Hepatocyte (in vitro differentiated cells): ENCODE measurements at regions not wholly inside any gene's neighbourhood (a gene's known extent, or its start where the extent isn't known, plus 50 kb on each side); places are given as distances from the start of the nearest gene placed in this dataset.

Experiments used
- DNase-seq: peaks from one replicate; pipeline ENCODE4 v3.0.0-alpha.2; 2016; ENCODE audit warnings: low spot score
- H2AFZ ChIP-seq: fragments of 200-600 bp; sonication (generic); 2 replicates; pipeline ENCODE4 v1.6.0; 2016; ENCODE audit warnings: antibody characterized with exemption, mild to moderate bottlenecking
- H3K27ac ChIP-seq: fragments of 200-600 bp; sonication (generic); 2 replicates; pipeline ENCODE4 v1.5.1; 2016; ENCODE audit warnings: mild to moderate bottlenecking
- H3K27me3 ChIP-seq: fragments of 200-600 bp; sonication (generic); 2 replicates; pipeline ENCODE4 v1.6.1; 2016
- H3K36me3 ChIP-seq: fragments of 200-600 bp; sonication (generic); replicated peaks from 2 replicates; pipeline ENCODE4 v1.5.1; 2016; ENCODE audit warnings: low read depth; ENCODE audit not compliant: insufficient read depth
- H3K4me1 ChIP-seq: fragments of 200-600 bp; sonication (generic); 2 replicates; pipeline ENCODE4 v1.5.1; 2016; ENCODE audit warnings: mild to moderate bottlenecking, moderate library complexity; ENCODE audit not compliant: insufficient read depth
- H3K4me2 ChIP-seq: fragments of 200-600 bp; sonication (generic); 2 replicates; pipeline ENCODE4 v1.6.0; 2016
- H3K4me3 ChIP-seq: fragments of 200-600 bp; sonication (generic); 2 replicates; pipeline ENCODE4 v1.5.1; 2016; ENCODE audit warnings: mild to moderate bottlenecking
- H3K79me2 ChIP-seq: fragments of 200-600 bp; sonication (generic); 2 replicates; pipeline ENCODE4 v1.6.0; 2017; ENCODE audit warnings: mild to moderate bottlenecking
- H3K9me2 ChIP-seq: fragments of 200-600 bp; sonication (generic); replicated peaks from 2 replicates; pipeline ENCODE4 v1.6.0; 2017; ENCODE audit warnings: mild to moderate bottlenecking; ENCODE audit not compliant: insufficient read depth
- H3K9me3 ChIP-seq: fragments of 200-600 bp; sonication (generic); 2 replicates; pipeline ENCODE4 v1.5.1; 2016; ENCODE audit warnings: low read depth, mild to moderate bottlenecking
- H4K20me1 ChIP-seq: fragments of 200-600 bp; sonication (generic); 2 replicates; pipeline ENCODE4 v1.6.0; 2016; ENCODE audit warnings: mild to moderate bottlenecking; ENCODE audit not compliant: insufficient read depth, poor library complexity, severe bottlenecking
- CTCF ChIP-seq: fragments of 200-600 bp; sonication (generic); IDR thresholded peaks from 2 replicates; pipeline ENCODE4 v1.5.1; 2016; ENCODE audit warnings: antibody characterized with exemption, mild to moderate bottlenecking; ENCODE audit not compliant: poor library complexity
- EZH2 ChIP-seq: fragments of 200-600 bp; sonication (generic); IDR thresholded peaks from 2 replicates; pipeline ENCODE4 v1.6.1; 2016; ENCODE audit warnings: antibody characterized with exemption, mild to moderate bottlenecking, borderline replicate concordance
- EZH2phosphoT487 ChIP-seq: fragments of 200-600 bp; sonication (generic); IDR thresholded peaks from one replicate; pipeline ENCODE4 v1.6.1; 2018; ENCODE audit warnings: antibody characterized with exemption, mild to moderate bottlenecking, low read depth, moderate library complexity; ENCODE audit not compliant: unreplicated experiment, severe bottlenecking
- WGBS: methylation state at CpG from one replicate; pipeline ENCODE4 v1.1.6; 2016; ENCODE audit warnings: low lambda C conversion rate; ENCODE audit errors: missing lambda C conversion rate; 5-methylcytosine and 5-hydroxymethylcytosine counted together

- no peak overlapping the region for H3K4me3 ChIP-seq
- no peaks in the 10 kb centered on the region for H4K20me1 ChIP-seq
- no peaks in the 10 kb centered on the region for H3K79me2 ChIP-seq
- no peaks in the 10 kb centered on the region for H3K4me1 ChIP-seq
- H3K36me3 ChIP-seq, result no peaks in the 10 kb centered on the region
- no peak for DNase-seq
- TF ChIP-seq EZH2 (no peak), CTCF (no peak), EZH2phosphoT487 (no peak)
- no peak overlapping the region for H3K4me2 ChIP-seq
- no peak overlapping the region for H2AFZ ChIP-seq
- H3K9me2 ChIP-seq, result no peaks in the 10 kb centered on the region
- H3K27me3 ChIP-seq, result no peaks in the 10 kb centered on the region
- H3K27ac ChIP-seq, result no peak overlapping the region
- H3K9me3 ChIP-seq, result no peaks in the 10 kb centered on the region
Observed at GRCh38 chr16:5516115-5516514, 418.5 kb upstream of the EEF2KMT start.

- WGBS, result 73% methylated on average over 4 of the region's 4 CpGs
- no peak overlapping the region for H3K4me3 ChIP-seq
- no peaks in the 10 kb centered on the region for H3K27me3 ChIP-seq
- H3K36me3 ChIP-seq, result no peaks in the 10 kb centered on the region
- no peaks in the 10 kb centered on the region for H3K4me1 ChIP-seq
- H3K79me2 ChIP-seq, result no peaks in the 10 kb centered on the region
- no peaks in the 10 kb centered on the region for H4K20me1 ChIP-seq
- no peaks in the 10 kb centered on the region for H3K9me2 ChIP-seq
- H2AFZ ChIP-seq, result no peak overlapping the region
- TF ChIP-seq EZH2, result no peak
- no peak for TF ChIP-seq CTCF
- TF ChIP-seq EZH2phosphoT487, result no peak
- DNase-seq, result no peak
- no peaks in the 10 kb centered on the region for H3K9me3 ChIP-seq
- no peak overlapping the region for H3K4me2 ChIP-seq
- no peak overlapping the region for H3K27ac ChIP-seq
Observed at GRCh38 chr16:5512014-5512413, 414.4 kb upstream of the EEF2KMT start.

- Histone ChIP-seq H4K20me1 (no peaks in the 10 kb centered on the region), H3K79me2 (no peaks in the 10 kb centered on the region), H3K36me3 (no peaks in the 10 kb centered on the region), H3K9me3 (no peaks in the 10 kb centered on the region), H3K4me3 (no peak overlapping the region), H3K4me2 (no peak overlapping the region), H3K4me1 (no peaks in the 10 kb centered on the region), H2AFZ (no peak overlapping the region), H3K27me3 (peaks cover 3% of the 10 kb centered on the region), H3K9me2 (no peaks in the 10 kb centered on the region), H3K27ac (no peak overlapping the region)
- DNase-seq, result no peak
- 49% methylated on average over 5 of the region's 5 CpGs for WGBS
- TF ChIP-seq EZH2, result no peak
- TF ChIP-seq CTCF, result no peak
- no peak for TF ChIP-seq EZH2phosphoT487
Observed at GRCh38 chr16:5510819-5511370, 413.3 kb upstream of the EEF2KMT start.

- no peaks in the 10 kb centered on the region for H3K9me3 ChIP-seq
- H3K79me2 ChIP-seq, result no peaks in the 10 kb centered on the region
- no peak for DNase-seq
- no peak overlapping the region for H3K4me2 ChIP-seq
- TF ChIP-seq EZH2 (no peak), CTCF (no peak), EZH2phosphoT487 (no peak)
- 97% methylated on average over 9 of the region's 9 CpGs for WGBS
- no peaks in the 10 kb centered on the region for H3K36me3 ChIP-seq
- peaks cover 7% of the 10 kb centered on the region for H3K4me1 ChIP-seq
- H3K4me3 ChIP-seq, result no peak overlapping the region
- no peaks in the 10 kb centered on the region for H3K9me2 ChIP-seq
- H4K20me1 ChIP-seq, result no peaks in the 10 kb centered on the region
- no peak overlapping the region for H2AFZ ChIP-seq
- H3K27me3 ChIP-seq, result peaks cover 5% of the 10 kb centered on the region
- H3K27ac ChIP-seq, result no peak overlapping the region
Observed at GRCh38 chr16:5509794-5510193, 412.2 kb upstream of the EEF2KMT start.
